KMS-11 (cell line): ENCODE measurements at regions not wholly inside any gene's neighbourhood (a gene's known extent, or its start where the extent isn't known, plus 50 kb on each side); places are given as distances from the start of the nearest gene placed in this dataset.
"Not testable (repeated sequence)": the region's sequence is repeated elsewhere in the genome, so short reads cannot be mapped to it uniquely, and the experiment has no call there.

ENCODE experiments used
- H2AFZ ChIP-seq: fragments of 200-600 bp; sonication (generic); 2 replicates; pipeline ENCODE4 v1.6.1; 2016; ENCODE audit warnings: antibody characterized with exemption, mixed run types, low read depth
- H3K27ac ChIP-seq: fragments of 200-600 bp; sonication (generic); 2 replicates; pipeline ENCODE4 v1.6.1; 2016; ENCODE audit warnings: mild to moderate bottlenecking, mixed run types
- H3K27me3 ChIP-seq: fragments of 200-600 bp; sonication (generic); 2 replicates; pipeline ENCODE4 v1.6.1; 2017; ENCODE audit warnings: mild to moderate bottlenecking, low read depth, mixed run types, moderate library complexity; ENCODE audit not compliant: insufficient read depth
- H3K36me3 ChIP-seq: fragments of 200-600 bp; sonication (generic); 2 replicates; pipeline ENCODE4 v1.6.1; 2017; ENCODE audit warnings: mild to moderate bottlenecking, mixed run types; ENCODE audit not compliant: insufficient read depth
- H3K4me1 ChIP-seq: fragments of 200-600 bp; sonication (generic); 2 replicates; pipeline ENCODE4 v1.6.1; 2016; ENCODE audit warnings: mild to moderate bottlenecking, low read depth, mixed run types; ENCODE audit not compliant: poor library complexity, severe bottlenecking
- H3K4me2 ChIP-seq: fragments of 200-600 bp; sonication (generic); 2 replicates; pipeline ENCODE4 v1.7.0; 2016; ENCODE audit warnings: mild to moderate bottlenecking, mixed run types
- H3K4me3 ChIP-seq: fragments of 200-600 bp; sonication (generic); IDR thresholded peaks from 2 replicates; pipeline ENCODE4 v1.6.1; 2017; ENCODE audit warnings: low read depth, low read length, mixed read lengths; ENCODE audit not compliant: insufficient read depth
- H3K79me2 ChIP-seq: fragments of 200-600 bp; sonication (generic); 2 replicates; pipeline ENCODE4 v1.6.1; 2016; ENCODE audit warnings: low read depth, mixed run types; ENCODE audit not compliant: insufficient read depth
- H3K9ac ChIP-seq: fragments of 200-600 bp; sonication (generic); 2 replicates; pipeline ENCODE4 v1.6.1; 2016; ENCODE audit warnings: mild to moderate bottlenecking, mixed run types
- H4K20me1 ChIP-seq: fragments of 200-600 bp; sonication (generic); 2 replicates; pipeline ENCODE4 v1.6.1; 2016; ENCODE audit warnings: mild to moderate bottlenecking, mixed run types; ENCODE audit not compliant: insufficient read depth
- TF ChIP-seq, protein P1 (sequence below): fragments of 200-600 bp; sonication (generic); conservative IDR thresholded peaks from 2 replicates; pipeline ENCODE4 v1.6.1; 2017; ENCODE audit warnings: low read depth, mild to moderate bottlenecking, antibody characterized with exemption, low read length, moderate library complexity, mixed read lengths

- Histone ChIP-seq H3K79me2 (no peaks in the 10 kb centered on the region), H3K4me1 (no peaks in the 10 kb centered on the region), H4K20me1 (no peaks in the 10 kb centered on the region), H3K9ac (no peak overlapping the region), H3K36me3 (no peaks in the 10 kb centered on the region), H3K27me3 (no peaks in the 10 kb centered on the region), H3K4me2 (no peak overlapping the region), H2AFZ (no peak overlapping the region), H3K4me3 (no peak overlapping the region), H3K27ac (no peak overlapping the region)
- TF ChIP-seq, protein P1, sequence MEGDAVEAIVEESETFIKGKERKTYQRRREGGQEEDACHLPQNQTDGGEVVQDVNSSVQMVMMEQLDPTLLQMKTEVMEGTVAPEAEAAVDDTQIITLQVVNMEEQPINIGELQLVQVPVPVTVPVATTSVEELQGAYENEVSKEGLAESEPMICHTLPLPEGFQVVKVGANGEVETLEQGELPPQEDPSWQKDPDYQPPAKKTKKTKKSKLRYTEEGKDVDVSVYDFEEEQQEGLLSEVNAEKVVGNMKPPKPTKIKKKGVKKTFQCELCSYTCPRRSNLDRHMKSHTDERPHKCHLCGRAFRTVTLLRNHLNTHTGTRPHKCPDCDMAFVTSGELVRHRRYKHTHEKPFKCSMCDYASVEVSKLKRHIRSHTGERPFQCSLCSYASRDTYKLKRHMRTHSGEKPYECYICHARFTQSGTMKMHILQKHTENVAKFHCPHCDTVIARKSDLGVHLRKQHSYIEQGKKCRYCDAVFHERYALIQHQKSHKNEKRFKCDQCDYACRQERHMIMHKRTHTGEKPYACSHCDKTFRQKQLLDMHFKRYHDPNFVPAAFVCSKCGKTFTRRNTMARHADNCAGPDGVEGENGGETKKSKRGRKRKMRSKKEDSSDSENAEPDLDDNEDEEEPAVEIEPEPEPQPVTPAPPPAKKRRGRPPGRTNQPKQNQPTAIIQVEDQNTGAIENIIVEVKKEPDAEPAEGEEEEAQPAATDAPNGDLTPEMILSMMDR, result no peak
These were observed 97.9 kb upstream of the ZNF648 start for GRCh38 chr1:182159443-182159842.

DNA sequence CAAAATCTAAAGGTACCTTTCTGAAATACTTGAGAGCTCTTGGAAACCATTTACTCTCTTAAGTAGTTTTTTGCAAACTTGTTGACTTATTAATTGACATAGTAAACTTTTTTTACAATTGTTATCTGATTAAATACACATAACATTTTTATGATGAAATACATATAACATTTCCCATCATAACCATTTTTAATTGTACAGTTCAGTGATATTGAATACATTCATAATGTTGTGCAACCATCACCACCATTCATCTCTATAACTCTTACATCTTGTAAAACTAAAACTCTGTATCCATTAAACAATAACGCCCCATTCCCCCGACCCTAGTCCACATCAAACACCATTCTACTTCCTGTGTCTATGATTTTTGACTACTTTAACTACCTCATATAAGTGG is 95.7 kb upstream of the ZNF648 start:
- Histone ChIP-seq H3K4me2 (no peak overlapping the region), H3K4me3 (no peak overlapping the region), H3K4me1 (no peaks in the 10 kb centered on the region), H3K79me2 (no peaks in the 10 kb centered on the region), H4K20me1 (no peaks in the 10 kb centered on the region), H2AFZ (no peak overlapping the region), H3K36me3 (no peaks in the 10 kb centered on the region), H3K9ac (no peak overlapping the region), H3K27ac (no peak overlapping the region), H3K27me3 (no peaks in the 10 kb centered on the region)
- TF ChIP-seq, protein P1, result no peak

- not testable (repeated sequence) for H3K4me2 ChIP-seq, H3K4me3 ChIP-seq, H3K9ac ChIP-seq, H3K79me2 ChIP-seq, H3K36me3 ChIP-seq, H3K27me3 ChIP-seq, H3K4me1 ChIP-seq, H4K20me1 ChIP-seq, H2AFZ ChIP-seq, H3K27ac ChIP-seq
These were observed 92.9 kb upstream of the ZNF648 start for GRCh38 chr1:182154425-182154824.

GRCh38 chr1:182149411-182149965 is 88.0 kb upstream of the ZNF648 start:
- H3K27me3 ChIP-seq, result no peaks in the 10 kb centered on the region
- no peaks in the 10 kb centered on the region for H4K20me1 ChIP-seq
- TF ChIP-seq, protein P1, result no peak
- no peak overlapping the region for H3K4me2 ChIP-seq
- no peak overlapping the region for H3K4me3 ChIP-seq
- no peak overlapping the region for H3K27ac ChIP-seq
- H2AFZ ChIP-seq, result no peak overlapping the region
- no peaks in the 10 kb centered on the region for H3K36me3 ChIP-seq
- H3K9ac ChIP-seq, result no peak overlapping the region
- no peaks in the 10 kb centered on the region for H3K79me2 ChIP-seq
- no peaks in the 10 kb centered on the region for H3K4me1 ChIP-seq

DNA sequence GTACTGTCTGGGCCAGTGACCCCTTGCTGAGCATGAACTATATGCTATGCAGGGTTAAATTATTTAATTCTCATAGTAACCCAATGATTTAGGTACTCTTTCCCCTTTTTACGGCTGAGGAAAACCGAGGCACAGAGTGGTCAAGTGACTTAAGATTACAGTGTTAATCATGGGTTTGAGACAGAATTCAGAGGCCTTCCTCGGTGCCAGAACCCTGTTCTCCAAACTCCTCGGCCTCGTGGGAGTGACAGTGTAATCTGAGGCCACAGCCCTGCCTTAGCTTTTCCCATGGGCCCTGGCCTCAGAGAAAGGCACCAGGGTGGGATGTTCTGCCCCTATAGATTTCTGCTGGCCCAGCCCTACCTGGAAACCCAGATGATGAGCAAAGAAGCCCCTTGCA is 86.4 kb upstream of the ZNF648 start:
- Histone ChIP-seq H3K27ac (no peak overlapping the region), H3K27me3 (no peaks in the 10 kb centered on the region), H4K20me1 (no peaks in the 10 kb centered on the region), H3K36me3 (no peaks in the 10 kb centered on the region), H3K4me2 (no peak overlapping the region), H2AFZ (no peak overlapping the region), H3K4me3 (no peak overlapping the region), H3K4me1 (peaks cover 5% of the 10 kb centered on the region), H3K9ac (no peak overlapping the region), H3K79me2 (no peaks in the 10 kb centered on the region)
- TF ChIP-seq, protein P1, result no peak
